ENCODE measurements at regions not wholly inside any gene's neighbourhood (a gene's known extent, or its start where the extent isn't known, plus 50 kb on each side); places are given as distances from the start of the nearest gene placed in this dataset.

DNA sequence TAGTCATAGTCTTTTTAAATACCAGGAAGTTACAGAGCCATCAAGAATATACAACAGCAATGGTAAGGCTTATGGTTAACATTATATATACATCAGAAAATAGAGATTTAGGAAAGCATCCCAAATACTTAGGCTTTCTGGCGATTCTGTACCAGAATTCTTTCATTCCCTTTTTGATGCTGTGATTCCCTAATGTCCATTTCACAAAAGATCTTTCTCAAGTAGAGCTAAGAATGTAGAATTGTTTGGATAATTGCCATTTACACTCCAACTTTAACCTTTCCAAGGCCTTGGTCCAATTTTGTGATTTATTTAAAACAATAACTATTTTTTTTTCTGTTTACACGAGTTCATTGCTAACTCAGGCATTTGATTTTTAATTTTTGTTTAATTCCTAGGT, 422.2 kb downstream of the MTX2 start:
- Mint-ChIP-seq H3K4me3 (no peak overlapping the region), H3K4me1 (no peaks in the 10 kb centered on the region), H3K36me3 (no peaks in the 10 kb centered on the region), H3K27ac (no peak overlapping the region), H3K27me3 (ENCODE audit: low read depth) (no peaks in the 10 kb centered on the region), H3K9me3 (no peaks in the 10 kb centered on the region)
- TF ChIP-seq ZNF232 (CRISPR knock-in tag; IDR thresholded peaks at IDR 0.05) (no peak), EMX1 (CRISPR knock-in tag; IDR thresholded peaks at IDR 0.05) (no peak), PRRX2 (CRISPR knock-in tag; IDR thresholded peaks at IDR 0.05) (no peak), FOXJ3 (CRISPR knock-in tag; IDR thresholded peaks at IDR 0.05; ENCODE audit: borderline replicate concordance) (no peak)
- TF ChIP-seq, protein P1, sequence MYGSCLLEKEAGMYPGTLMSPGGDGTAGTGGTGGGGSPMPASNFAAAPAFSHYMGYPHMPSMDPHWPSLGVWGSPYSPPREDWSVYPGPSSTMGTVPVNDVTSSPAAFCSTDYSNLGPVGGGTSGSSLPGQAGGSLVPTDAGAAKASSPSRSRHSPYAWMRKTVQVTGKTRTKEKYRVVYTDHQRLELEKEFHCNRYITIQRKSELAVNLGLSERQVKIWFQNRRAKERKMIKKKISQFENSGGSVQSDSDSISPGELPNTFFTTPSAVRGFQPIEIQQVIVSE (CRISPR knock-in tag; IDR thresholded peaks at IDR 0.05; ENCODE audit: borderline replicate concordance): no peak
- DNase-seq (ENCODE audit: low spot score) (no peak), ATAC-seq (no peak)
- ChIA-PET CTCF (no interaction called here), POLR2A (no interaction called here)

DNA sequence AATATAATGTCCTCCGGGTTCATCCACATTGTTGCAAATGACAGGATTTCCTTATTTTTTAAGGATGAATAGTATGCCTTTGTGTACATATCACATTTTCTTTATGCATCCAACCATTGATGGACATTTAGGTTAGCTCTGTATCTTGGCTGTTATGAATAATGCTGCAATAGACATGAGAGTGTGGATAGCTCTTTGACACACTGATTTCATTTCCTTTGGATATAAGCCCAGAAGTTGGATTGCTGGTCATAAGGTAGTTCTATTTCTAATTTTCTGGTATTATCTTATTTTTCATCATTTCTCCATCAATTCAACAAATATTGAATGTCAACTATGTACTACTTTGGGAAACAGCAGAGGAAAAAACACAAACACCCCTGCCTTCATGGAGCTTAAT, 423.3 kb downstream of the MTX2 start:
- H3K4me3 Mint-ChIP-seq: no peak overlapping the region
- ATAC-seq: no peak
- TF ChIP-seq, protein P2, sequence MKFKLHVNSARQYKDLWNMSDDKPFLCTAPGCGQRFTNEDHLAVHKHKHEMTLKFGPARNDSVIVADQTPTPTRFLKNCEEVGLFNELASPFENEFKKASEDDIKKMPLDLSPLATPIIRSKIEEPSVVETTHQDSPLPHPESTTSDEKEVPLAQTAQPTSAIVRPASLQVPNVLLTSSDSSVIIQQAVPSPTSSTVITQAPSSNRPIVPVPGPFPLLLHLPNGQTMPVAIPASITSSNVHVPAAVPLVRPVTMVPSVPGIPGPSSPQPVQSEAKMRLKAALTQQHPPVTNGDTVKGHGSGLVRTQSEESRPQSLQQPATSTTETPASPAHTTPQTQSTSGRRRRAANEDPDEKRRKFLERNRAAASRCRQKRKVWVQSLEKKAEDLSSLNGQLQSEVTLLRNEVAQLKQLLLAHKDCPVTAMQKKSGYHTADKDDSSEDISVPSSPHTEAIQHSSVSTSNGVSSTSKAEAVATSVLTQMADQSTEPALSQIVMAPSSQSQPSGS (CRISPR knock-in tag; IDR thresholded peaks at IDR 0.05; ENCODE audit: borderline replicate concordance, low read depth): no peak
- TF ChIP-seq OVOL2 (CRISPR knock-in tag; IDR thresholded peaks at IDR 0.05; ENCODE audit: borderline replicate concordance): no peak
- no peak for TF ChIP-seq SP1 (CRISPR knock-in tag; conservative IDR thresholded peaks at IDR 0.05)
- no peak for TF ChIP-seq MXD4 (CRISPR knock-in tag; IDR thresholded peaks at IDR 0.05; ENCODE audit: borderline replicate concordance)
- TF ChIP-seq, protein P3, sequence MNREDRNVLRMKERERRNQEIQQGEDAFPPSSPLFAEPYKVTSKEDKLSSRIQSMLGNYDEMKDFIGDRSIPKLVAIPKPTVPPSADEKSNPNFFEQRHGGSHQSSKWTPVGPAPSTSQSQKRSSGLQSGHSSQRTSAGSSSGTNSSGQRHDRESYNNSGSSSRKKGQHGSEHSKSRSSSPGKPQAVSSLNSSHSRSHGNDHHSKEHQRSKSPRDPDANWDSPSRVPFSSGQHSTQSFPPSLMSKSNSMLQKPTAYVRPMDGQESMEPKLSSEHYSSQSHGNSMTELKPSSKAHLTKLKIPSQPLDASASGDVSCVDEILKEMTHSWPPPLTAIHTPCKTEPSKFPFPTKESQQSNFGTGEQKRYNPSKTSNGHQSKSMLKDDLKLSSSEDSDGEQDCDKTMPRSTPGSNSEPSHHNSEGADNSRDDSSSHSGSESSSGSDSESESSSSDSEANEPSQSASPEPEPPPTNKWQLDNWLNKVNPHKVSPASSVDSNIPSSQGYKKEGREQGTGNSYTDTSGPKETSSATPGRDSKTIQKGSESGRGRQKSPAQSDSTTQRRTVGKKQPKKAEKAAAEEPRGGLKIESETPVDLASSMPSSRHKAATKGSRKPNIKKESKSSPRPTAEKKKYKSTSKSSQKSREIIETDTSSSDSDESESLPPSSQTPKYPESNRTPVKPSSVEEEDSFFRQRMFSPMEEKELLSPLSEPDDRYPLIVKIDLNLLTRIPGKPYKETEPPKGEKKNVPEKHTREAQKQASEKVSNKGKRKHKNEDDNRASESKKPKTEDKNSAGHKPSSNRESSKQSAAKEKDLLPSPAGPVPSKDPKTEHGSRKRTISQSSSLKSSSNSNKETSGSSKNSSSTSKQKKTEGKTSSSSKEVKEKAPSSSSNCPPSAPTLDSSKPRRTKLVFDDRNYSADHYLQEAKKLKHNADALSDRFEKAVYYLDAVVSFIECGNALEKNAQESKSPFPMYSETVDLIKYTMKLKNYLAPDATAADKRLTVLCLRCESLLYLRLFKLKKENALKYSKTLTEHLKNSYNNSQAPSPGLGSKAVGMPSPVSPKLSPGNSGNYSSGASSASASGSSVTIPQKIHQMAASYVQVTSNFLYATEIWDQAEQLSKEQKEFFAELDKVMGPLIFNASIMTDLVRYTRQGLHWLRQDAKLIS (CRISPR knock-in tag; IDR thresholded peaks at IDR 0.05; ENCODE audit: borderline replicate concordance): no peak
- TF ChIP-seq GTF2I (CRISPR knock-in tag; conservative IDR thresholded peaks at IDR 0.05): no peak
- no peak for TF ChIP-seq RORB (CRISPR knock-in tag; IDR thresholded peaks at IDR 0.05)
- no peak for TF ChIP-seq NFE2L1 (CRISPR knock-in tag; IDR thresholded peaks at IDR 0.05)
- TF ChIP-seq, protein P4, sequence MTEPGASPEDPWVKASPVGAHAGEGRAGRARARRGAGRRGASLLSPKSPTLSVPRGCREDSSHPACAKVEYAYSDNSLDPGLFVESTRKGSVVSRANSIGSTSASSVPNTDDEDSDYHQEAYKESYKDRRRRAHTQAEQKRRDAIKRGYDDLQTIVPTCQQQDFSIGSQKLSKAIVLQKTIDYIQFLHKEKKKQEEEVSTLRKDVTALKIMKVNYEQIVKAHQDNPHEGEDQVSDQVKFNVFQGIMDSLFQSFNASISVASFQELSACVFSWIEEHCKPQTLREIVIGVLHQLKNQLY (CRISPR knock-in tag; IDR thresholded peaks at IDR 0.05): no peak
- TF ChIP-seq TEAD1 (CRISPR knock-in tag; IDR thresholded peaks at IDR 0.05): no peak
- no peak for TF ChIP-seq TCF7 (CRISPR knock-in tag; IDR thresholded peaks at IDR 0.05; ENCODE audit: low read depth)
- TF ChIP-seq NR2C2 (CRISPR knock-in tag; IDR thresholded peaks at IDR 0.05): no peak
- no peak for TF ChIP-seq MYBL2 (CRISPR knock-in tag; IDR thresholded peaks at IDR 0.05)
- no peak for TF ChIP-seq CBFB (CRISPR knock-in tag; IDR thresholded peaks at IDR 0.05; ENCODE audit: low read depth)
- no peak for TF ChIP-seq ZNF396 (CRISPR knock-in tag; IDR thresholded peaks at IDR 0.05; ENCODE audit: borderline replicate concordance)
- TF ChIP-seq KAT7 (CRISPR knock-in tag; IDR thresholded peaks at IDR 0.05; ENCODE audit: borderline replicate concordance): no peak
- no peaks in the 10 kb centered on the region for H3K9me3 Mint-ChIP-seq
- DNase-seq (ENCODE audit: low spot score): no peak
- H3K4me1 Mint-ChIP-seq: no peaks in the 10 kb centered on the region
- no peaks in the 10 kb centered on the region for H3K27me3 Mint-ChIP-seq (ENCODE audit: low read depth)
- no peak overlapping the region for H3K27ac Mint-ChIP-seq
- CTCF ChIA-PET: no interaction called here
- no peaks in the 10 kb centered on the region for H3K36me3 Mint-ChIP-seq
- POLR2A ChIA-PET: no interaction called here

All from WTC11 (cell line).